ENCODE measurements at regions not wholly inside any gene's neighbourhood (a gene's known extent, or its start where the extent isn't known, plus 50 kb on each side); places are given as distances from the start of the nearest gene placed in this dataset.

- TF ChIP-seq TAF1 (IDR thresholded peaks at IDR 0.05; ENCODE audit: borderline replicate concordance, insufficient read depth, low read length), result no peak
- TF ChIP-seq REST (IDR thresholded peaks at IDR 0.05; ENCODE audit: insufficient read depth in 1 of 2, low read depth in 2 of 2, low read length in 2 of 2), result no peak
- no peak for TF ChIP-seq POLR2AphosphoS5 (IDR thresholded peaks at IDR 0.05; ENCODE audit: low read depth, low read length)
- no peak for TF ChIP-seq SIN3A (IDR thresholded peaks at IDR 0.05; ENCODE audit: borderline replicate concordance, insufficient read depth, low read length)
- TF ChIP-seq FOXP2 (optimal IDR thresholded peaks at IDR 0.05; ENCODE audit: borderline replicate concordance, extremely low read depth, extremely low read length, insufficient read depth), result no peak
Observed at GRCh38 chr18:24588440-24588839, 128.0 kb downstream of the HRH4 start.
